ENCODE measurements at regions not wholly inside any gene's neighbourhood (a gene's known extent, or its start where the extent isn't known, plus 50 kb on each side); places are given as distances from the start of the nearest gene placed in this dataset.

- DNase-seq (ENCODE audit: low spot score in 2 of 2), result no peak
- Histone ChIP-seq H3K27ac (no peak overlapping the region), H3K4me1 (no peaks in the 10 kb centered on the region), H3K27me3 (no peaks in the 10 kb centered on the region), H3K36me3 (no peaks in the 10 kb centered on the region), H3K4me3 (no peak overlapping the region), H3K9me3 (no peaks in the 10 kb centered on the region)
- TF ChIP-seq POLR2AphosphoS5 (IDR thresholded peaks at IDR 0.05), result no peak
- TF ChIP-seq CTCF (IDR thresholded peaks at IDR 0.05), result no peak
- TF ChIP-seq POLR2A (IDR thresholded peaks at IDR 0.05), result no peak
- intact Hi-C loops (cut with DNase I; ENCODE audit: low total_unique reads), result no loop called here
These were observed 366.1 kb upstream of the ANKRD30A start for GRCh38 chr10:36759141-36759805.

GRCh38 chr10:36748128-36748871 is 377.1 kb upstream of the ANKRD30A start:
- no peaks in the 10 kb centered on the region for H3K4me1 ChIP-seq
- H3K9me3 ChIP-seq, result peaks cover 0 to 6% of the 10 kb centered on the region in 2 donors
- intact Hi-C loops (cut with DNase I; ENCODE audit: low total_unique reads), result no loop called here
- H3K27me3 ChIP-seq, result no peaks in the 10 kb centered on the region
- no peak for DNase-seq (ENCODE audit: low spot score in 2 of 2)
- H3K27ac ChIP-seq, result no peak overlapping the region
- no peak overlapping the region for H3K4me3 ChIP-seq
- TF ChIP-seq POLR2AphosphoS5 (IDR thresholded peaks at IDR 0.05), result no peak
- no peak for TF ChIP-seq CTCF (IDR thresholded peaks at IDR 0.05)
- no peak for TF ChIP-seq POLR2A (IDR thresholded peaks at IDR 0.05)
- no peaks in the 10 kb centered on the region for H3K36me3 ChIP-seq

- intact Hi-C loops (cut with DNase I; ENCODE audit: low total_unique reads), result no loop called here
- H3K9me3 ChIP-seq, result no peaks in the 10 kb centered on the region
- H3K27me3 ChIP-seq, result no peaks in the 10 kb centered on the region
- no peak for TF ChIP-seq POLR2AphosphoS5 (IDR thresholded peaks at IDR 0.05)
- no peak for TF ChIP-seq POLR2A (IDR thresholded peaks at IDR 0.05)
- TF ChIP-seq CTCF (IDR thresholded peaks at IDR 0.05), result no peak
- DNase-seq (ENCODE audit: low spot score in 2 of 2), result no peak
- H3K27ac ChIP-seq, result no peak overlapping the region
- H3K4me3 ChIP-seq, result no peak overlapping the region
- no peaks in the 10 kb centered on the region for H3K4me1 ChIP-seq
- no peaks in the 10 kb centered on the region for H3K36me3 ChIP-seq
These were observed 385.4 kb upstream of the ANKRD30A start for GRCh38 chr10:36739884-36740445.

- Histone ChIP-seq H3K9me3 (no peaks in the 10 kb centered on the region), H3K4me3 (no peak overlapping the region), H3K27me3 (no peaks in the 10 kb centered on the region), H3K4me1 (no peaks in the 10 kb centered on the region), H3K36me3 (no peaks in the 10 kb centered on the region), H3K27ac (no peak overlapping the region)
- no peak for DNase-seq (ENCODE audit: low spot score in 2 of 2)
- intact Hi-C loops (cut with DNase I; ENCODE audit: low total_unique reads), result no loop called here
- TF ChIP-seq POLR2A (IDR thresholded peaks at IDR 0.05) (no peak), POLR2AphosphoS5 (IDR thresholded peaks at IDR 0.05) (no peak), CTCF (IDR thresholded peaks at IDR 0.05) (no peak)
These were observed 386.5 kb upstream of the ANKRD30A start for GRCh38 chr10:36738738-36739431.
